GM21360 (cell line): ENCODE measurements at regions not wholly inside any gene's neighbourhood (a gene's known extent, or its start where the extent isn't known, plus 50 kb on each side); places are given as distances from the start of the nearest gene placed in this dataset.

Experiments used
- ATAC-seq: cut with Tn5 transposase; IDR thresholded peaks from one replicate; pipeline ENCODE4 v1.9.1; 2021; ENCODE audit warnings: mild to moderate bottlenecking, moderate library complexity; ENCODE audit not compliant: unreplicated experiment

DNA sequence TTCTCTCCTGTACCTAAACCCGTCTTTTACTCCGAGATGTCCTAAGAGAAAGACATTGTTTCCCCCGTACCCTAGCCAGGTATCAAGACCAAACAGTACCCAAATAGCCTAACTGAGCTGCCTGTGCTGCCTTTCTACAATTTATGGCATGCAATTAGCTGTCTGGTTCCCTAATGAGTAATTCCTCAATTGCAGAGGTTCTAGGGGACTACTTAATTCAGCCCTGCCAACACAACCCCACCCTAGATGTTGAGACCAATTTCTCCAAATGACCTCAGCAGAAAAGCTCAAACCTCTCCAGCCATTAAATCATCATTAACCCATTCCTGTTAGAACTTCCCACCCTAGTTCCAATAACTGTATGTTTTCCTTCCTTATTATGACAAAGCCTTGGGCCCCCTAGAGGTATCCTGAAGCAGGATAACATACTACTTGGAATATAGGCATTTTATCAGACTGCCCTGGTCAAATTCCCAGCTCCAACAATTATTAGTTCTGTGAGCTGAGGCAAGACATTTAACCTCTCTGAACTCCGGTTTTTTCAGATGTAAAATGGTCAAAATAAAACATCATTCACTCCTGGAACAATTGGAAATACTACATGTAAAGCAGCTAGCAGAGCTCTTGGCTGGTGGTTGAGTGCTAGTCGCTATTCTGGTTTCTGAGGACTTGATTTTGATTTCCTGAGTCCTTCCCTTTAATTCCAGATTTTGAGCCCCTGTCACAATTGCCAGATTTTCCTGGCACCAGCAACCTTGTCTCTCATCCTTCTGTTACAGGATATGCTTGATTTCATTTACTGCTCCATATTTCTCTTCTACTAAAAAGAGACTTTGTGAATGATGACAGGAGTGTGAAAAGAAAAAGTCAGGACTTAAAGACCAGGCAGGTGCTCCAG lies 244.6 kb upstream of the TENM3 start:
- no peak for ATAC-seq

DNA sequence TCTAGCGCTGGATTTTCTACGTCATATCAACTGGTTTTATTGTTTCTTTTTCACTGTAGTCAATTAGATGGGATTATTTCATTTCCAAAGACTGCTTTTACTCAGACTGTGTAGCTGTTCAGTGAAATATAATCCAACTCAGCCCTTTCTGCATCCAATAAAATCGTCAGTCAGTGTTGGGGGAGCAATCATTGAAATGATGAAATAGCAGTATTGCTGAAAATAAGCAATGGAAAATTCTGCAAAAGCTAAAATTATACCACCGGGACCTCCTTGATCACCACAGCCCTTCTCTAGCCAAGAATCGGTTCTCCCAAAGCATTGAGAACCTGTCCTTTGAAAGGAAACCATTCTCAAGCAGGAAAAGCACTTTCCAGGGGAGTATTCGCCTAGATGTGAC lies 243.1 kb upstream of the TENM3 start:
- ATAC-seq, result no peak

DNA sequence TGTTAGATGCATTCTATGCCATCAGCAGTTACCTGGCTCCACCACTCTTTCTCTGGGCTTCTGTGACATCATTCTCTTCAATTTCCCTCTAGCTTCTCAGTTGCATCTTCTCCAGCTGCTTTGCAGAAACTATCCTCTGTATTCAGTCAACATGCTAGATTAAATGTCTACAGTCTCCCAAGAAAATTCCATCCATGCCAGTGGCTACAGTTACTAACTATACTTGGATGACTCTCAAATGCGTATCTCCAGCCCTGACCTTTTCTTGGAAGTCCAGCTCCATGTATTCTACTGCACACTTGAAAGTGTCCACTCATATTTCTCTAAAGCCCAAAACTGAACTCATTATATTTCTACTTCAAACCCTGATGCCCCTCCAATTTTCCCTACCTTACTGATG lies 232.3 kb upstream of the TENM3 start:
- ATAC-seq, result no peak

GRCh38 chr4:182014164-182014563 lies 229.0 kb upstream of the TENM3 start:
- ATAC-seq, result no peak

DNA sequence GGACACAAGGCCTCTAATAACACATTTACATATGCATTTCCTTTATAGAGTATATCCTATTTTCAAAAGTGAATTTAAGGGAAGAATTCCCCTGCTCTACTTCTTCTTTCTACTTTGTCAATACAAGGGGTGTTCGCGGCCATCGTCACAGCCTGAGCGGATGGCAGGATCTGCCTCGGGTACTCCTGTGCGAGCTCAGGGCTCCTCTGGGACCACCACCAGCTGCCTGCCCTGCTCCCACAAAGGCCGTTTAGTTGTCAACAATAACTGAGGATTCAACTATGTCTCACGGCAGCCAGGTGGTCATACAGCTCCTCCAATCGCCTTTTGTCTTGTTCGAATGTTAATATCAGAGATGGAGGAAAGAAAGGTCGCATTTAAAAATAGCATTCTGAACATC lies 228.2 kb upstream of the TENM3 start:
- no peak for ATAC-seq

GRCh38 chr4:182015893-182016292 lies 227.3 kb upstream of the TENM3 start:
- ATAC-seq, result no peak

DNA sequence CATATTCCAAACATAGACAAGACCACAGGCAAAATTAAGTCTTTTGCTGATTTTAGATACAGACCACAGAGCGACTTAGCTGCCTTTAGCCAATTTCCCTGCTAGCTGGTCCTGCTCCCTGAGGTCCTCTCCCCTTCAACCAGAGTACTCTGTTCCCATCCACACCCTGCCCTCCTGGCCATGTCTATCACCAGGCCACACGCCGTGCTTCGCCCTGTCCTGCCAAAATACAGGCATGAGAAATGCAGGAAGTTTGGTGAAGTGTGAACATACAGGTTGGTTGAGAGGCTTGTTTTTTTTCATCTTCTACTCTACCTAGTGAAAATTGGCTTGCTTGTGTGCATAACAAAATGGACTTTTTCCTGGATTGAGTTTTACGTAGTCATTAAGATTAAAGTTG lies 226.2 kb upstream of the TENM3 start:
- ATAC-seq, result no peak

DNA sequence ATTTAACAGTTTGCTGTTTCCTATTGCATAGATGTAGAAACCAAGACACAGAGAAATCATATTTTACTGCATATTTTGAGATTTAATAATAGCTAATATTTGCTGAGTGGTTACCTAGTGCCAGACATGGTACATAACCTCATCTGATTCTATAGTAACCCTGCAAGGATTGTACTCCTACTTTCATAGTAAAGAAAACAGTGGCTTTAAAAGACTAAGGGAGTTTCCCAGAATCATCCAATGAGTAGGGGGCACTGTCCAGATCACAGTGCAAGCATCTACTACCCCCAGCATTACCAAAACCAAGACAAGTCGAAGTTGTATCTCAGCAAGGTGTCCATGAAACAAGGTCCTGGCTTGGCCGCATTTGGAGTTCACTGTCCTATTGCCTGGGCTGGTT lies 224.5 kb upstream of the TENM3 start:
- peak; percentile 40 for ATAC-seq

GRCh38 chr4:182019148-182019652 lies 224.0 kb upstream of the TENM3 start:
- peak; percentile 86 for ATAC-seq

- ATAC-seq, result no peak
These were observed 220.3 kb upstream of the TENM3 start for GRCh38 chr4:182022909-182023308.

- no peak for ATAC-seq
These were observed 219.7 kb upstream of the TENM3 start for GRCh38 chr4:182023469-182023868.

DNA sequence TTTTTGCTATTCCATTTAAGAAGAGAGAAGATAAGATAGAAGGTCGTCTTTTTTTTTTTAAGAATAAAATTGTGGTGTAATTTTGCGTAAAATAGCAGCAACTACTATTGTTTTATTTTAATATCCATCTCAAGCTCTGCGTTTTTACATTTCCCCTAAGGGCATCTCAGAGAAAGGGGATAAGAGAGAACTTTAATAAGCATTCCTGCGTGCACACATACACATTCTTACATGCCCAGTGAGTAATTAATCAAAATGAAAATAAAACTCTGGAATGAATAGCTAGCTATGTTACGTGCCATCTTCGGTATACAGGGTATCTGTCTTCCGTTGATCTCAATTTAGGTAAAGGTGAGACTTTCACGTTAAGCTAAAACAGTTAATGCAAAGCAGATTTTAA lies 200.3 kb upstream of the TENM3 start:
- ATAC-seq, result no peak

DNA sequence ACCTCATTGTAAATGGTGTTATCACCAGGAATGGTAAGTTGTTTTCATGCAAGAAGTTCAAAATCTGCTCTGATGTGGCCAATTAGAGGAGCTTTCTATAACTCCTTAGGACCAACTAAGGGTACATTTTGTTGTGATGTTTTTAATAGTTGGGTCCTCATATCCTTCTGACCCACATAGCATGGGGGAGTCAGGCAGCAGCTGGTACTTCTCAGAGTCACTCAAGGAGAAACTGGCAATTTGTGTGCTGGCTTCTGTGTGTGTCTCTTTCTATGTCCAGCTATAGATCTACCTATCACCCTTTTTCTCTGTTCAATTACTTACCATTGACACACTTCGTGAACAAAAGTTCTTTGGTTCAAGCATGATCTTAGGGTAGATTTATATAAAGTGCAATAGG lies 194.3 kb upstream of the TENM3 start:
- ATAC-seq, result no peak

GRCh38 chr4:182056866-182057265 lies 186.3 kb upstream of the TENM3 start:
- ATAC-seq, result no peak

DNA sequence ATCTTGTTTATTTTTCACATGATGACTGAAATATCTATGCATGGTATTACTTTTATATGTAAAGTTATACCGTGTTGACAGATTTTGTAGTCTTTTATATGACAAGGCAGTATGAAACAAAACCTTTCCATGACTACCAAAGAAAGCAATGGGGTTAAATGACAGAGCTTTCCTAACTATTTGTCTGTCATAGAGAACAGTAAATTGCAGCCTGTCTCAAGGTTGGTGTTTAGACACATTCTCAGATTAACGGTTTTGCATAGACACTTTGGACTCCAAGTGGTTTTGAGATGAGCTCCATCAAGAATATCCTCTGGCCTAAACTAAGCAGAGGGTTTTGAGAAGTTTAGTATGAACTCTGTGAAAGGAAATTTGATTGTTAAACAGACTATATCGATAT lies 180.7 kb upstream of the TENM3 start:
- no peak for ATAC-seq

DNA sequence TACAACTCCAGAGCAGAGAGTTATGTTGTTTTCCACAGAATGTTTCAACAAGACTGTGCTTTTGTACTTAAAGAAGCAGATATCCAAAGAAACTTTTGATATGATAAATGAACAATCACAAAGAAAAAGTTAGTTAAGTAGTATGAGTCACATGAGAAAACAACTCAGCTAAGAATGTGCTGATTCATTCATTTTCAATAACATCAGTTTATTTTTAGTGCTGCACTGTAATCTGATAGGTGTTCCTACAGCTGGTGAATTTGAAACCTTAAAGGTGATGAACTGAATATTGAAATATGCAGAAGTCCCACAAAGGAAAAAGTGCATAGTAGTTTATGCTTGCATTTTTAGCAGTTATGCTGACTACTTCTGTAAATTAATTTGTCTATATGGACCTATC lies 180.3 kb upstream of the TENM3 start:
- no peak for ATAC-seq

GRCh38 chr4:182063651-182064050 lies 179.6 kb upstream of the TENM3 start:
- ATAC-seq, result no peak

DNA sequence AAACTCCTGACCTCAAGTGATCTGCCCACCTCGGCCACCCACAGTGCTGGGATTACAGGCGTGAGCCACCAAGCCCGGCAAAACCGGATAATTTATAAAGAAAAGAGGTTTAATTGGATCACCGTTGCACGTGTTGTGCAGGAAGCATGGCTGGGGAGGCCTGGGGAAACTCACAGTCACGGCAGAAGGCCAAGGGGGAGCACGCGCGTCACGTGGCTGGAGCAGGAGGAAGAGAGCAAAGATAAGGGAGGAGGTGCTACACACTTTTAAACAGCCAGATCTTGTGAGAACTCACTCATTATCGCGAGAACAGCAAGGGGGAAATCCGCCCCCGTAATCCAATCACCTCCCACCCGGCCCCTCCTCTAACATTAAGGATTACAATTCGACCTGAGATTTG lies 177.9 kb upstream of the TENM3 start:
- no peak for ATAC-seq

GRCh38 chr4:182066037-182066436 lies 177.2 kb upstream of the TENM3 start:
- no peak for ATAC-seq

- no peak for ATAC-seq
These were observed 175.4 kb upstream of the TENM3 start for GRCh38 chr4:182067828-182068227.

DNA sequence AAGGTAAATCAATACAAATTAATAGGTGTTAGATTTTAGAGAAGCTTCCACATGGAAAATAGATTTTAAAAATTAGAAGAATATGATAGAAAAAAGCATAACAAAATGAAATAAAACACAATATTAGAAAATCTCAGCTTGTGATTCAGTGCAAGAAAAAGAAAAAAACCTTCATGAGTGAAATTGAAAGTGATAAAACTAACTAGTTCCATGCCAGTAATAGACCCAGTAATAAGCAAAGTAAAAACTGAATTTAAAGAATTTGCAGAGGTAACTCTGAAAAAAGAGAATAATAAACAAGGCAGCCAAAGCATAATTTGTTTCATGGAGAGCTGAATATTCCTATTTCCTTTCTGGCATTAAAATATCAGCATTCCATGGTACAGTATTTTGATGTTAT lies 174.3 kb upstream of the TENM3 start:
- no peak for ATAC-seq

DNA sequence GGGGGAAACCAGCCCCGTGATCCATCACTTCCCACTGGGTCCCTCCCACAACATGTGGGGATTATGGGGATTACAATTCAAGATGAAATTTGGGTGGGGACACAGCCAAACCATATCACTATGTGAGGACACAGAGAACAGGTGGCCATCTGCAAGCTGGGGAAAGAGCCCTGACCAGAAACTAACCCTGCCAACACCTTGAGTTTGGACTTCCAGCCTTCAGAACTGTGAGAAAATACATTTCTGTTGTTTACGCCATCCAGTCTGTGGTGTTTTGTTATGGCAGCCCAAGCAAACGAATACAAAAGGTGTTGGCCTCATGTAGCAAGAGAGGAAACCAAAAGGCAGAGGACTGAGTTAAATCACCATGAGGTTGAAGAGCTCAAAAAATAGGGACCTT lies 169.9 kb upstream of the TENM3 start:
- ATAC-seq, result no peak

GRCh38 chr4:182074139-182074538 lies 169.1 kb upstream of the TENM3 start:
- no peak for ATAC-seq
